NCI-H1930 (cell line): ENCODE measurements at regions not wholly inside any gene's neighbourhood (a gene's known extent, or its start where the extent isn't known, plus 50 kb on each side); places are given as distances from the start of the nearest gene placed in this dataset.

Experiments
- DNase-seq, 2 experiments: peaks; one replicate each; lab custom pipeline; 2025; lab: John Stamatoyannopoulos, UW

GRCh38 chr4:96677499-96677898 is 837.6 kb downstream of the PDHA2 start:
- DNase-seq: no peak

- DNase-seq: no peak
These were observed 841.3 kb downstream of the PDHA2 start for GRCh38 chr4:96681218-96681617.

- DNase-seq: no peak
These were observed 845.8 kb downstream of the PDHA2 start for GRCh38 chr4:96685691-96686090.

- no peak for DNase-seq
These were observed 851.6 kb downstream of the PDHA2 start for GRCh38 chr4:96691521-96691920.

GRCh38 chr4:96698831-96699230 is 858.9 kb downstream of the PDHA2 start:
- no peak for DNase-seq

- DNase-seq: no peak
These were observed 863.4 kb downstream of the PDHA2 start for GRCh38 chr4:96703265-96703664.

GRCh38 chr4:96708766-96709165 is 868.9 kb downstream of the PDHA2 start:
- no peak for DNase-seq

- no peak for DNase-seq
These were observed 873.5 kb downstream of the PDHA2 start for GRCh38 chr4:96713271-96713850.

GRCh38 chr4:96729641-96730040 is 889.7 kb downstream of the PDHA2 start:
- DNase-seq: no peak

GRCh38 chr4:96730432-96730831 is 890.5 kb downstream of the PDHA2 start:
- DNase-seq: no peak

- no peak for DNase-seq
These were observed 896.5 kb downstream of the PDHA2 start for GRCh38 chr4:96736352-96736889.

- DNase-seq: no peak
These were observed 899.2 kb downstream of the PDHA2 start for GRCh38 chr4:96739101-96739500.

- no peak for DNase-seq
These were observed 902.6 kb downstream of the PDHA2 start for GRCh38 chr4:96742332-96743014.

- DNase-seq: no peak
These were observed 904.8 kb downstream of the PDHA2 start for GRCh38 chr4:96744676-96745075.

- no peak for DNase-seq
These were observed 913.3 kb downstream of the PDHA2 start for GRCh38 chr4:96753216-96753615.

GRCh38 chr4:96755569-96756484 is 915.9 kb downstream of the PDHA2 start:
- DNase-seq: no peak

- DNase-seq: no peak
These were observed 916.7 kb downstream of the PDHA2 start for GRCh38 chr4:96756584-96756983.

GRCh38 chr4:96763546-96763945 is 923.7 kb downstream of the PDHA2 start:
- no peak for DNase-seq

GRCh38 chr4:96766359-96766758 is 926.5 kb downstream of the PDHA2 start:
- DNase-seq: no peak

GRCh38 chr4:96767815-96768480 is 928.1 kb downstream of the PDHA2 start:
- no peak for DNase-seq

- no peak for DNase-seq
These were observed 935.6 kb downstream of the PDHA2 start for GRCh38 chr4:96775501-96775900.

- no peak for DNase-seq
These were observed 937.1 kb downstream of the PDHA2 start for GRCh38 chr4:96776920-96777527.
